H9 (cell line): ENCODE measurements at regions not wholly inside any gene's neighbourhood (a gene's known extent, or its start where the extent isn't known, plus 50 kb on each side); places are given as distances from the start of the nearest gene placed in this dataset.

Source experiments
- DNase-seq: peaks from one replicate; pipeline ENCODE4 v3.0.0-alpha.2; 2017
- H2AFZ ChIP-seq: one replicate; pipeline ENCODE4 v1.6.1; 2013; ENCODE audit warnings: mild to moderate bottlenecking, low read length, control low read depth, moderate library complexity
- H2AK5ac ChIP-seq: 2 replicates; pipeline ENCODE4 v1.6.1; 2013; ENCODE audit warnings: low read length, control low read depth, mixed read lengths; ENCODE audit not compliant: insufficient read length
- H2BK120ac ChIP-seq: one replicate; pipeline ENCODE4 v1.6.1; 2013; ENCODE audit warnings: low read depth, mild to moderate bottlenecking, low read length, control low read depth, inconsistent platforms; ENCODE audit not compliant: poor library complexity, severe bottlenecking
- H2BK12ac ChIP-seq: 2 replicates; pipeline ENCODE4 v1.6.1; 2013; ENCODE audit warnings: low read length, control low read depth, mixed read lengths, low read depth; ENCODE audit not compliant: insufficient read length
- H2BK15ac ChIP-seq: 2 replicates; pipeline ENCODE4 v1.6.1; 2013; ENCODE audit warnings: low read depth, low read length, control low read depth
- H2BK20ac ChIP-seq: one replicate; pipeline ENCODE4 v1.6.1; 2013; ENCODE audit warnings: low read depth, mild to moderate bottlenecking, low read length, control low read depth, inconsistent platforms; ENCODE audit not compliant: poor library complexity, severe bottlenecking
- H2BK5ac ChIP-seq: 2 replicates; pipeline ENCODE4 v1.6.1; 2013; ENCODE audit warnings: low read length, control low read depth, mixed read lengths; ENCODE audit not compliant: insufficient read length
- H3K14ac ChIP-seq: 2 replicates; pipeline ENCODE4 v1.6.1; 2013; ENCODE audit warnings: low read length, control low read depth; ENCODE audit not compliant: insufficient read depth
- H3K18ac ChIP-seq: 2 replicates; pipeline ENCODE4 v1.6.1; 2013; ENCODE audit warnings: low read depth, mild to moderate bottlenecking, mixed read lengths, low read length, control low read depth; ENCODE audit not compliant: insufficient read length
- H3K23ac ChIP-seq: 2 replicates; pipeline ENCODE4 v1.6.1; 2013; ENCODE audit warnings: low read length, control low read depth, mixed read lengths, low read depth; ENCODE audit not compliant: insufficient read length
- H3K23me2 ChIP-seq: 2 replicates; pipeline ENCODE4 v1.6.1; 2013; ENCODE audit warnings: low read depth, mild to moderate bottlenecking, mixed read lengths, low read length, control low read depth; ENCODE audit not compliant: insufficient read length, poor library complexity, severe bottlenecking
- H3K27ac ChIP-seq: 2 replicates; pipeline ENCODE4 v1.5.1; 2013; ENCODE audit warnings: low read length, control low read depth, mixed read lengths, low read depth; ENCODE audit not compliant: insufficient read length
- H3K27me3 ChIP-seq: 2 replicates; pipeline ENCODE4 v1.6.1; 2013; ENCODE audit warnings: low read length, control low read depth, inconsistent platforms; ENCODE audit not compliant: insufficient read depth
- H3K4ac ChIP-seq: 2 replicates; pipeline ENCODE4 v1.6.1; 2013; ENCODE audit warnings: low read depth, mild to moderate bottlenecking, control low read depth, inconsistent platforms, low read length, moderate library complexity
- H3K4me1 ChIP-seq: 2 replicates; pipeline ENCODE4 v1.6.1; 2013; ENCODE audit warnings: low read length, control low read depth, inconsistent platforms; ENCODE audit not compliant: insufficient read depth
- H3K4me2 ChIP-seq: 2 replicates; pipeline ENCODE4 v1.6.1; 2013; ENCODE audit warnings: low read length, control low read depth, mixed read lengths; ENCODE audit not compliant: insufficient read length, insufficient read depth
- H3K56ac ChIP-seq: 2 replicates; pipeline ENCODE4 v1.6.1; 2013; ENCODE audit warnings: low read depth, mild to moderate bottlenecking, mixed read lengths, low read length, control low read depth; ENCODE audit not compliant: insufficient read length
- H3K79me1 ChIP-seq: 2 replicates; pipeline ENCODE4 v1.6.1; 2013; ENCODE audit warnings: low read depth, mild to moderate bottlenecking, moderate library complexity, low read length, control low read depth, inconsistent platforms; ENCODE audit not compliant: insufficient read depth, poor library complexity, severe bottlenecking
- H3K79me2 ChIP-seq: 2 replicates; pipeline ENCODE4 v1.6.1; 2013; ENCODE audit warnings: low read length, control low read depth, inconsistent platforms; ENCODE audit not compliant: insufficient read depth
- H3K9ac ChIP-seq: 2 replicates; pipeline ENCODE4 v1.6.1; 2013; ENCODE audit warnings: low read length, control low read depth, mixed read lengths; ENCODE audit not compliant: insufficient read length; ENCODE audit errors: extremely low read depth
- H3K9me3 ChIP-seq: one replicate; pipeline ENCODE4 v1.6.1; 2013; ENCODE audit warnings: low read depth, low read length, inconsistent platforms; ENCODE audit not compliant: control insufficient read depth
- H3T11ph ChIP-seq: one replicate; pipeline ENCODE4 v1.6.1; 2013; ENCODE audit warnings: mild to moderate bottlenecking, low read length, control low read depth, inconsistent platforms
- H4K20me1 ChIP-seq: one replicate; pipeline ENCODE4 v1.6.1; 2013; ENCODE audit not compliant: control insufficient read depth, insufficient read length, insufficient read depth
- H4K5ac ChIP-seq: 2 replicates; pipeline ENCODE4 v1.6.1; 2013; ENCODE audit warnings: low read depth, mild to moderate bottlenecking, mixed read lengths, low read length, control low read depth; ENCODE audit not compliant: insufficient read length
- H4K8ac ChIP-seq: replicated peaks from 2 replicates; pipeline ENCODE4 v1.6.1; 2013; ENCODE audit warnings: low read length, control low read depth, mixed read lengths, low read depth; ENCODE audit not compliant: insufficient read length
- H4K91ac ChIP-seq: 2 replicates; pipeline ENCODE4 v1.6.1; 2013; ENCODE audit warnings: low read depth, mild to moderate bottlenecking, moderate library complexity, mixed read lengths, low read length, control low read depth; ENCODE audit not compliant: insufficient read length
- H3K27ac Mint-ChIP-seq, 3 experiments: 2 replicates in 2 of 3; 3 replicates in 1 of 3; pipeline ENCODE4 v1.8.0; 2020 to 2021; ENCODE audit warnings: mixed read lengths in 3 of 3, mild to moderate bottlenecking in 1 of 3, moderate library complexity in 1 of 3
- H3K27me3 Mint-ChIP-seq: 2 replicates; pipeline ENCODE4 v1.8.0; 2021; ENCODE audit warnings: low read depth, mild to moderate bottlenecking, moderate library complexity, mixed read lengths
- H3K36me3 Mint-ChIP-seq, 3 experiments: 2 replicates in 2 of 3; 3 replicates in 1 of 3; pipeline ENCODE4 v1.8.0; 2020 to 2021; ENCODE audit warnings: low read depth in 3 of 3, mixed read lengths in 3 of 3; ENCODE audit not compliant: insufficient read depth in 1 of 3
- H3K4me1 Mint-ChIP-seq, 2 experiments: 2 replicates each; pipeline ENCODE4 v1.8.0; 2020; ENCODE audit warnings: mixed read lengths in 2 of 2
- H3K4me3 Mint-ChIP-seq, 2 experiments: 2 replicates in 1 of 2; 3 replicates in 1 of 2; pipeline ENCODE4 v1.8.0; 2020 to 2021; ENCODE audit warnings: mild to moderate bottlenecking in 2 of 2, mixed read lengths in 2 of 2, moderate library complexity in 1 of 2
- H3K9me3 Mint-ChIP-seq, 2 experiments: 2 replicates in 1 of 2; 3 replicates in 1 of 2; pipeline ENCODE4 v1.8.0; 2020; ENCODE audit warnings: mild to moderate bottlenecking in 2 of 2, mixed read lengths in 2 of 2, moderate library complexity in 1 of 2
- WGBS: extraction: QIAGEN DNeasy Blood & Tissue Kit; methylation state at CpG from one replicate; pipeline ENCODE4 v1.1.7; 2013; ENCODE audit warnings: missing lambda C conversion rate, low lambda C conversion rate, mixed read lengths; ENCODE audit not compliant: insufficient read length; ENCODE audit errors: extremely low coverage; 5-methylcytosine and 5-hydroxymethylcytosine counted together
- TF ChIP-seq, protein P1 (sequence below): fragments of 200-600 bp; sonication (generic); conservative IDR thresholded peaks from 3 replicates; pipeline ENCODE4 v1.8.0; 2021; ENCODE audit warnings: antibody characterized with exemption, mild to moderate bottlenecking

DNA sequence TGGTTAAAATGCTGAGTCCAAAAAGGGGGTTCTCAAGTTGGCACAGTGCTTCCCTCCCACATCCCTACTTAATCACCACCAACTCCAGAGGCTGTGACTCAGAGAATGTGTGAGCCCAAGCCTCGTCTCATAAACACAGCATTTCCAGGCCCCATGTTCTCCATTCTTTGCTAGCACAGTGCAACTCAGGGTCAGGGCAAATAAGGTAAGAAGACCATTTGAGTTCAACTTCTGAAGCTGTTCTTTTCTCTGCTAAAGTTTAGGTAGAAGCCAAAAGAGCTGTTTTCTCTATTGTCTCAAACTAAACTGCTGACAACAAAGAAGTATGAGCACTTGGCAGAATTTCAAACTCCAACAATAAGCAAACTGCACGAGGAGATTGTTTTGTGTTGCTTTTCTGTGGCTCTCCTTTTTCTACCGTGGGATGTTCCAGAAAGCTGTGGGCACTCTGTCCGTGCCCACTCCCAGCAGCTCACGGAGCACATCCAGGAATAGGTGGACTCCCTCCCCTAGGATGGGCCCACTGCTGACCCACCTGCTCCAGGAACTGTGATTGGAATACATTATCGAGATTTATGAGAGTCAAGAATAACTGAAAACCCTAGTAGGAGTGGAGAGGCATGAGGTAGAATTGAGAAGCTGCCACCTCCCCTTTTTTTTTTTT is 494.3 kb downstream of the COG6 start:
- no peak overlapping the region for H3K9ac ChIP-seq
- H3K23me2 ChIP-seq: no peaks in the 10 kb centered on the region
- no peak overlapping the region for H4K5ac ChIP-seq
- no peak overlapping the region for H3K23ac ChIP-seq
- no peak overlapping the region for H2BK120ac ChIP-seq
- Mint-ChIP-seq H3K4me3 (no peak overlapping the region), H3K36me3 (no peaks in the 10 kb centered on the region), H3K27ac (peak overlapping the region in 1 of 3 experiments; percentile 62; a peak in 1 of 7 replicates), H3K27me3 (no peaks in the 10 kb centered on the region), H3K9me3 (no peaks in the 10 kb centered on the region), H3K4me1 (peaks cover 10 to 19% of the 10 kb centered on the region in 2 experiments)
- H3K4me1 ChIP-seq: no peaks in the 10 kb centered on the region; the same call in 1 of the 2 replicates
- no peaks in the 10 kb centered on the region for H3K79me1 ChIP-seq
- no peak overlapping the region for H2AK5ac ChIP-seq
- H3K27me3 ChIP-seq: no peaks in the 10 kb centered on the region
- H3K9me3 ChIP-seq: no peaks in the 10 kb centered on the region
- no peak overlapping the region for H2BK15ac ChIP-seq
- no peak overlapping the region for H3K27ac ChIP-seq
- WGBS: no CpG with 5 or more reads among the region's 6 CpGs
- H2BK20ac ChIP-seq: no peak overlapping the region
- no peaks in the 10 kb centered on the region for H3K79me2 ChIP-seq
- no peak overlapping the region for H4K91ac ChIP-seq
- no peak overlapping the region for H3K4me2 ChIP-seq
- H4K8ac ChIP-seq: no peak overlapping the region
- no peak overlapping the region for H3K14ac ChIP-seq
- TF ChIP-seq, protein P1, sequence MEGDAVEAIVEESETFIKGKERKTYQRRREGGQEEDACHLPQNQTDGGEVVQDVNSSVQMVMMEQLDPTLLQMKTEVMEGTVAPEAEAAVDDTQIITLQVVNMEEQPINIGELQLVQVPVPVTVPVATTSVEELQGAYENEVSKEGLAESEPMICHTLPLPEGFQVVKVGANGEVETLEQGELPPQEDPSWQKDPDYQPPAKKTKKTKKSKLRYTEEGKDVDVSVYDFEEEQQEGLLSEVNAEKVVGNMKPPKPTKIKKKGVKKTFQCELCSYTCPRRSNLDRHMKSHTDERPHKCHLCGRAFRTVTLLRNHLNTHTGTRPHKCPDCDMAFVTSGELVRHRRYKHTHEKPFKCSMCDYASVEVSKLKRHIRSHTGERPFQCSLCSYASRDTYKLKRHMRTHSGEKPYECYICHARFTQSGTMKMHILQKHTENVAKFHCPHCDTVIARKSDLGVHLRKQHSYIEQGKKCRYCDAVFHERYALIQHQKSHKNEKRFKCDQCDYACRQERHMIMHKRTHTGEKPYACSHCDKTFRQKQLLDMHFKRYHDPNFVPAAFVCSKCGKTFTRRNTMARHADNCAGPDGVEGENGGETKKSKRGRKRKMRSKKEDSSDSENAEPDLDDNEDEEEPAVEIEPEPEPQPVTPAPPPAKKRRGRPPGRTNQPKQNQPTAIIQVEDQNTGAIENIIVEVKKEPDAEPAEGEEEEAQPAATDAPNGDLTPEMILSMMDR: no peak
- no peak overlapping the region for H2BK5ac ChIP-seq
- H2AFZ ChIP-seq: no peak overlapping the region
- H3K56ac ChIP-seq: no peak overlapping the region
- no peak overlapping the region for H3T11ph ChIP-seq
- H2BK12ac ChIP-seq: no peak overlapping the region
- no peaks in the 10 kb centered on the region for H4K20me1 ChIP-seq
- DNase-seq: no peak
- no peak overlapping the region for H3K4ac ChIP-seq
- no peak overlapping the region for H3K18ac ChIP-seq
